Tibial nerve (tissue), 4 donors: ENCODE measurements at regions not wholly inside any gene's neighbourhood (a gene's known extent, or its start where the extent isn't known, plus 50 kb on each side); places are given as distances from the start of the nearest gene placed in this dataset.

Experiments
- CTCF ChIP-seq, 5 experiments: fragments of 200-600 bp in 3 of 5; fragments of 450-650 bp in 2 of 5; sonication (generic) in 3 of 5; IDR thresholded peaks; one replicate each; pipeline ENCODE4 v1.5.1; 2016 to 2019; ENCODE audit warnings: antibody characterized with exemption in 5 of 5, mild to moderate bottlenecking in 3 of 5, moderate library complexity in 2 of 5
- EP300 ChIP-seq, 2 donors: sonication (generic); formaldehyde crosslinking; IDR thresholded peaks; one replicate each; pipeline ENCODE4 v1.6.1; 2017; ENCODE audit warnings: antibody characterized with exemption in 2 of 2, mild to moderate bottlenecking in 1 of 2
- POLR2A ChIP-seq, 2 donors: fragments of 450-650 bp; IDR thresholded peaks; one replicate each; pipeline ENCODE4 v1.6.1; 2017; ENCODE audit warnings: antibody characterized with exemption in 2 of 2, mild to moderate bottlenecking in 2 of 2, moderate library complexity in 2 of 2

GRCh38 chr2:6372317-6372901, 493.3 kb downstream of the CMPK2 start:
- TF ChIP-seq CTCF (IDR thresholded peaks at IDR 0.05) = no peak
- TF ChIP-seq POLR2A (IDR thresholded peaks at IDR 0.05) = no peak
- no peak for TF ChIP-seq EP300 (IDR thresholded peaks at IDR 0.05)
